ENCODE measurements at regions not wholly inside any gene's neighbourhood (a gene's known extent, or its start where the extent isn't known, plus 50 kb on each side); places are given as distances from the start of the nearest gene placed in this dataset.
"Not testable (repeated sequence)": the region's sequence is repeated elsewhere in the genome, so short reads cannot be mapped to it uniquely, and the experiment has no call there.

DNA sequence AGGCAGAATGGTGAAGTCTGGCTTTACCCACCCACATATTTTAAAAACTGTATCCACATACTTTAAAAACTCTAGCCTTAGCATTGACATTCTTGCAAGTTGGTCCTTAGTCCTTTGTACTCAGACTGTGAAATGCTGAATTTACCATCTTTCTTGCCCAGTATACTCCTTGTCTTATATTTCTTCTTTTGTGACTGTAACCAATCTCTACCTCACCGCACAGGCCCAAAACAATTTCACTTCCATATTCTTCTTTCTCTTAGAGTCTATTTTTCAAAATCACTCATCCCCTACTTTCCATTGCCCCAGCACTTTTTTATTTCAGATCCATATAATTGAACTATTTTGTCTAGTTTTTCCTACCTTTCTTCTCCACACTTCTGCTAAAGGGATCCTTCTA, 892.4 kb upstream of the B3GALT2 start:
- no peak for DNase-seq (ENCODE audit: low read depth in 2 of 2)

- peak in 1 of 2 experiments; percentile 10 for DNase-seq (ENCODE audit: low read depth in 2 of 2)
These were observed 890.2 kb upstream of the B3GALT2 start for GRCh38 chr1:194076646-194077045.

DNA sequence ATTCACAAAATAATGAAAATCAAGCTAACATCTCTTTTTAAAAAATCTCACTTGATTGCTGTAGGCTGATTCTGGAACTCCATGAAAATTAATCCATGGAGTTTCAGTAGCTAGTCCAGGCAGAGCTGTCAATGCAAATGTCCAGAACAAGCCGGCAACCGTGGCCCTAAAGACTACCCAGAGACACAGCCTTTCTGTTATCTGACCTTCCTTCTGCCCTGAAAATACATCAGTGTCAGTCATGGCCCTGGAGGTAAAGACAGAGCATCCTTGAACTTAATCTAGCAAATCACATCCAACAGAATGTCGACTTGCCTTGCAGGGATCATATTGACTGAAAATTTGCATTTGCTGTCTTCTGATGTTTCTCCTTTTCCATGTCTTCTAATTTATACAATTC, 887.4 kb upstream of the B3GALT2 start:
- DNase-seq (ENCODE audit: low read depth in 2 of 2): no peak

- no peak for DNase-seq (ENCODE audit: low read depth in 2 of 2)
These were observed 884.8 kb upstream of the B3GALT2 start for GRCh38 chr1:194071205-194071604.

GRCh38 chr1:194069831-194070218, 883.4 kb upstream of the B3GALT2 start:
- no peak for DNase-seq (ENCODE audit: low read depth in 2 of 2)

- DNase-seq (ENCODE audit: low read depth in 2 of 2): peak in 1 of 2 experiments; percentile 6
These were observed 882.9 kb upstream of the B3GALT2 start for GRCh38 chr1:194069168-194069830.

GRCh38 chr1:194068446-194069167, 882.2 kb upstream of the B3GALT2 start:
- DNase-seq (ENCODE audit: low read depth in 2 of 2): no peak

DNA sequence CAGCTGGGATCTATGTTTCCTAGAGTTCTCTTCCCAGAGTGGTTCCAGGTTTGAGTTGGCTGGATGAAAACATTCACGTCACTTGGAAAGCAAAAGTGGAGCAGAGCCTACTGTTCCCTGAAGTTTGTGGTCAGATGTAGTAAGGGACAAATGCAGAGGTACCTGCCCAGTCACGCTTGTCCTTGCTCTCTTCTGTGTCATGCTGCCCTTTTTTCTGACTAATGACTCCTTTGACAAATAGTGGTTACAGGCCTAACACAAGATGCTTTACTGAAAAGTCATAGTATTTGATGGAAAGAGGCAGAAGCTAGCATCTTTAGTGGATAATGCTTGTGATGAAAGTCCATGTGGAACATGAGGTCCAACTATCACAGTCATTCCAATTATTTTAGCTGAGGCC, 881.4 kb upstream of the B3GALT2 start:
- no peak for DNase-seq (ENCODE audit: low read depth in 2 of 2)

DNA sequence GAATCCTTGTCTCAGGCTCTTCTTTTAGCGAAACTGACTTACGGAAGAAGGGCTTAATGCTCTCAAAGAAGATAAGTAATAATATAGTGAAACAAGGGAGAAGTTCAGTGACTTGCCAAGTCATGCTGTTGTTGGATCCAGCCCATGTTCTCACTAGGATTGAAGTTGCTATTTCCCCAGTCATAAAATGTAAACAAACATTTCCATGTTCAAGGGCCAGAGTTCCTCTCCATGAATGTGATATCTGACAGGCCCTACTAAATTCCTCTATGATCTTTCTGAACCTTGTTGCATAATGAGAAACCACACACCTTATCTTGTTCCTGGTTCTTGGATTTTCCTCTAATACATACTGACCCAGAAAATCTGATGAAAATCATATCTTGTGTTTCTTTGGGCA, 876.5 kb upstream of the B3GALT2 start:
- DNase-seq (ENCODE audit: low read depth in 2 of 2): no peak

GRCh38 chr1:194062526-194062925, 876.1 kb upstream of the B3GALT2 start:
- DNase-seq (ENCODE audit: low read depth in 2 of 2): no peak

DNA sequence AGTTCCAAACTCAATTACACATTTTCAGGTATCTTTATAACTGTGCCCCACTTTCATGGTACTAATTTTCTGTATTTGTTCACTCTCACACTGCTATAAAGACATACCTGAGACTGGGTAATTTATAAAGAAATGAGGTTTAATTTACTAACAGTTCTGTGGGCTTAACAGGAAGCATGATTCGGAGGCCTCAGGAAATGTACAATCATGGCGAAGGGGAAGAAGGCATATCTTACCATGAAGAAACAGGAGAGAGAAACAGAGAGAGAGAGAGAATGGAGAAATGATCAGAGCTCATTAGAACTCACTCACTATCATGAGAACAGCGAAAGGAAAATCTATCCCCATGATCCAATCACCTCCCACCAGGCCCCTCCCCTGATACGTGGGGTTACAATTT, 874.1 kb upstream of the B3GALT2 start:
- no peak for DNase-seq (ENCODE audit: low read depth in 2 of 2)

DNA sequence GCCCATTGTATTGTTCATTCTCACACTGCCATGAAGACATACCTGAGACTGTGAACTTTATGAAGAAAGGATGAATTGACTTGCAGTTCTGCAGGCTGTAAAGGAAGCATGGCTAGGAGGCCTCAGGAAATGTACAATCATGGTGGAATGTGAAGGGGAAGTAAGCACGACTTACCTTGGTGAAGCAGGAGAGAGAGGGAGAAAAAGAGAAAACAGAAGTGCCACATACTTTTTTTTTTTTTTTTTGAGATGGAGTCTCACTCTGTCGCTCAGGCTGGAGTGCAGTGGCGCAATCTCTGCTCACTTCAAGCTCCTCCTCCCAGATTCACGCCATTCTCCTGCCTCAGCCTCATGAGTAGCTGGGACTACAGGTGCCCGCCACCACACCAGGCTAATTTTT, 871.9 kb upstream of the B3GALT2 start:
- not testable (repeated sequence) for DNase-seq (ENCODE audit: low read depth in 2 of 2)

GRCh38 chr1:194056169-194056568, 869.8 kb upstream of the B3GALT2 start:
- DNase-seq (ENCODE audit: low read depth in 2 of 2): no peak

DNA sequence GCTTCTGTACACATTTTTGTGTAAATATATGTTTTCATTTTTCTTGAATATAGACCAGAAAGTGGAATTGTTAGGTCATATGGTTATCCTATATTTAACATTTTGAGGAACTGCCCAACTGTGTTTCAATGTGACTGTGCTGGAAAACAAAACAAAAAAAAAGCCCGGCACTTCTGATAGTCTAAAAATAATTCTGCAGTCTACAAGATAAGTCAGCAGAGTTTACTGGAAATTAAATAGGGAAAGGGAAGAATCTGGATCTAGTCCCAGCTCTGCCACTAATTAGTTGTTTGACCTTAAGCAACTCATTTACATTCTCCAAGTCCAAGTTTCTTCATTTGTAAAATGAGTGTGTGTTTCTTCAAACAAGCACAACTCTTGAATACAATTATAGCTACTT, 869.1 kb upstream of the B3GALT2 start:
- DNase-seq (ENCODE audit: low read depth in 2 of 2): no peak

GRCh38 chr1:194052514-194053338, 866.3 kb upstream of the B3GALT2 start:
- no peak for DNase-seq (ENCODE audit: low read depth in 2 of 2)

DNA sequence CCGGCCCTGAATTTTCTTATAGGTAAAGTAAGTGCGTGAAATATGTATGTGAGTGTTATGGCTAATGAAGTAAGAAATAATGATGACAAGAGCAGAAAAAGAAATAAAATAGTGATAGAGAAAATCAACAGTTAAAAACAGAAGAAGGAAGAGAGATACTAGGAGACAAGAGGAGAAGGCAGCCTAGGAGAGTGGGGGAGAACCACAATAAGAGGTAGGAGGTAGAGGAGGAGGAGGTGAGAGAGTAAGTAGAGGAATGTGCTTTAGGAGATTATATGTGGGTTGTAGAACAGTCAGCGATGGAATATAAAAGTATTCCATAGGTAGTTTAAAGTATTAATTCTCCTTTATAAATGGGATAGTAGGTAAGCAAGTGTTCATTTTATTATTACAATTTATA, 861.5 kb upstream of the B3GALT2 start:
- DNase-seq (ENCODE audit: low read depth in 2 of 2): no peak

- DNase-seq (ENCODE audit: low read depth in 2 of 2): no peak
These were observed 860.8 kb upstream of the B3GALT2 start for GRCh38 chr1:194047206-194047605.

DNA sequence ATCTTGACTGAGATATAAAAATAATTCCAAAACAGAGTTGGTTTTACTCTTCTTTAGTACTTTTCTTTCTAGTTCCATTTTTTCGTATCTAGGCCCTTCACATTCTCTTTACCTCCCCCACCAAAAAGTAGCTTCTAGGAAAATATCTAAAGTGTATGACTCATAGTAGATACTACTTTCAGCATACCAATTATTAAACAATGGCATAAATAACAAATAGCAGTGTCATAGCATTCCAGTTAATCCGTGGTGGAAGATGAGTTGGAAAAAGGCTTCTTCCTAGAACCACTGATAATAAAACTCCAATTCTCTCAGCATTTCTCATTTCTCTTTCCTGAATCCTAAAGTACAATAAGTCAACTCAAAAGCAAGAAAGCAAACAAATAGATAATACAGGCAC, 859.0 kb upstream of the B3GALT2 start:
- peak; percentile 39 to 44 for DNase-seq (ENCODE audit: low read depth in 2 of 2)

DNA sequence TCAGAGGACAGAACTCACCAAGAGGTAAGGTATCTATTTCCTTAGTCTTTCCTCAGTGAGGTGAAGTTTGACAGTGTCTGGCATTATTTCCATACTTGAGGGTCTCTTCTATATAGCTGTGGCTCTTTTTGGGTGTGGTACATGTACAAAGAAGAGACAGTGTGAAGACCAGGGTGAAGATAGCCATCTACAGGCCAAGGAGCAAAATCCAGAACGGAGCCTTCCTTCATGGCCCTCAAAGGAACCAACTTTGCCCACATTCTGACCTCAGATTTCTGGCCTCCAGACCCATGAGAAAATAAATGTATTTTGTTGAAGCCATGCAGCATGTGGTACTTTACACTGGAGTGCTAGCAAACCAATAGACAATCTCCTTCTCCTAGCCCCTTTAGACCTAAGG, 858.5 kb upstream of the B3GALT2 start:
- DNase-seq (ENCODE audit: low read depth in 2 of 2): no peak

DNA sequence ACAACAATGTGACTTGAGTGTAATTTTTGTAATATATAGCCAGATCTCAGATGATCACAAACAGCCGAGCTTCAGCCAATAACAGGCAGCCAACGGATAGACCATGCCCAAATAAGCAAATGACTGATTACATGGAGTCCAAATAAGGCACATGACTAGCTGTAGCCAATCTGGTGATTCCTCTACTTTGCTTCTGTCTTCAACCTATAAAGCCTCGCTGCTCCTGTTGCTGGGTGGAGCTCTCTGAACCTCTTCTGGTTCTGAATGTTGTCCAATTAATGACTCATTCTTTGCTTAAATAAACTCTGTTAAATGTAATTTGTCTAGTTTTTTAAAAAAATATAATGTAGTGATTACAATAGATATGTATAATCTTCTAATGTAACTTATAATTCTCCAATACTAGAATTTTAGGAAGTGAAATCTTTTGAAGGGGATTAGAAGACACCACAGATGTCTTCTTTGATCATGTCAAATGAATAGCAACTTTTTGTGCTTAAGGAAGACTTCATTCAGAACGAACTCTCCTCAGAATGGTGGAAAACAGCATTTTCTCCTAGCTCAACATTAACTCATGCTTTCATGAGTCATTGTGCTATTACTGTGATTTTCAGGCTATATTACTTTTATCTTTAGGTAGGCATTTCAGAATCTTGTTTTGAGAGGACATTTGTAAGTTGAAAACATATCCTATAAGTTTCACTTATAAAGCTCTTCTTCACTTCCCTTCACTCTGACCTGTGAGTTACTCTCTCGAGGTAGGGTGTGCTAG, 857.8 kb upstream of the B3GALT2 start:
- no peak for DNase-seq (ENCODE audit: low read depth in 2 of 2)

GRCh38 chr1:194042736-194043135, 856.3 kb upstream of the B3GALT2 start:
- no peak for DNase-seq (ENCODE audit: low read depth in 2 of 2)

GRCh38 chr1:194040496-194040895, 854.1 kb upstream of the B3GALT2 start:
- no peak for DNase-seq (ENCODE audit: low read depth in 2 of 2)
